Hepatocyte (in vitro differentiated cells): ENCODE measurements at regions not wholly inside any gene's neighbourhood (a gene's known extent, or its start where the extent isn't known, plus 50 kb on each side); places are given as distances from the start of the nearest gene placed in this dataset.

ENCODE experiments used
- DNase-seq: peaks from one replicate; pipeline ENCODE4 v3.0.0-alpha.2; 2016; ENCODE audit warnings: low spot score
- H2AFZ ChIP-seq: fragments of 200-600 bp; sonication (generic); 2 replicates; pipeline ENCODE4 v1.6.0; 2016; ENCODE audit warnings: antibody characterized with exemption, mild to moderate bottlenecking
- H3K27ac ChIP-seq: fragments of 200-600 bp; sonication (generic); 2 replicates; pipeline ENCODE4 v1.5.1; 2016; ENCODE audit warnings: mild to moderate bottlenecking
- H3K27me3 ChIP-seq: fragments of 200-600 bp; sonication (generic); 2 replicates; pipeline ENCODE4 v1.6.1; 2016
- H3K36me3 ChIP-seq: fragments of 200-600 bp; sonication (generic); replicated peaks from 2 replicates; pipeline ENCODE4 v1.5.1; 2016; ENCODE audit warnings: low read depth; ENCODE audit not compliant: insufficient read depth
- H3K4me1 ChIP-seq: fragments of 200-600 bp; sonication (generic); 2 replicates; pipeline ENCODE4 v1.5.1; 2016; ENCODE audit warnings: mild to moderate bottlenecking, moderate library complexity; ENCODE audit not compliant: insufficient read depth
- H3K4me2 ChIP-seq: fragments of 200-600 bp; sonication (generic); 2 replicates; pipeline ENCODE4 v1.6.0; 2016
- H3K4me3 ChIP-seq: fragments of 200-600 bp; sonication (generic); 2 replicates; pipeline ENCODE4 v1.5.1; 2016; ENCODE audit warnings: mild to moderate bottlenecking
- H3K79me2 ChIP-seq: fragments of 200-600 bp; sonication (generic); 2 replicates; pipeline ENCODE4 v1.6.0; 2017; ENCODE audit warnings: mild to moderate bottlenecking
- H3K9me2 ChIP-seq: fragments of 200-600 bp; sonication (generic); replicated peaks from 2 replicates; pipeline ENCODE4 v1.6.0; 2017; ENCODE audit warnings: mild to moderate bottlenecking; ENCODE audit not compliant: insufficient read depth
- H3K9me3 ChIP-seq: fragments of 200-600 bp; sonication (generic); 2 replicates; pipeline ENCODE4 v1.5.1; 2016; ENCODE audit warnings: low read depth, mild to moderate bottlenecking
- H4K20me1 ChIP-seq: fragments of 200-600 bp; sonication (generic); 2 replicates; pipeline ENCODE4 v1.6.0; 2016; ENCODE audit warnings: mild to moderate bottlenecking; ENCODE audit not compliant: insufficient read depth, poor library complexity, severe bottlenecking
- CTCF ChIP-seq: fragments of 200-600 bp; sonication (generic); IDR thresholded peaks from 2 replicates; pipeline ENCODE4 v1.5.1; 2016; ENCODE audit warnings: antibody characterized with exemption, mild to moderate bottlenecking; ENCODE audit not compliant: poor library complexity
- EZH2 ChIP-seq: fragments of 200-600 bp; sonication (generic); IDR thresholded peaks from 2 replicates; pipeline ENCODE4 v1.6.1; 2016; ENCODE audit warnings: antibody characterized with exemption, mild to moderate bottlenecking, borderline replicate concordance
- EZH2phosphoT487 ChIP-seq: fragments of 200-600 bp; sonication (generic); IDR thresholded peaks from one replicate; pipeline ENCODE4 v1.6.1; 2018; ENCODE audit warnings: antibody characterized with exemption, mild to moderate bottlenecking, low read depth, moderate library complexity; ENCODE audit not compliant: unreplicated experiment, severe bottlenecking
- WGBS: methylation state at CpG from one replicate; pipeline ENCODE4 v1.1.6; 2016; ENCODE audit warnings: low lambda C conversion rate; ENCODE audit errors: missing lambda C conversion rate; 5-methylcytosine and 5-hydroxymethylcytosine counted together

- no peak overlapping the region for H3K4me2 ChIP-seq
- 89% methylated on average over 3 of the region's 3 CpGs for WGBS
- H3K79me2 ChIP-seq: no peaks in the 10 kb centered on the region
- H3K36me3 ChIP-seq: no peaks in the 10 kb centered on the region
- no peak overlapping the region for H3K4me3 ChIP-seq
- H3K9me3 ChIP-seq: no peaks in the 10 kb centered on the region
- no peaks in the 10 kb centered on the region for H3K4me1 ChIP-seq
- TF ChIP-seq CTCF: no peak
- TF ChIP-seq EZH2: no peak
- TF ChIP-seq EZH2phosphoT487: no peak
- no peak overlapping the region for H2AFZ ChIP-seq
- H4K20me1 ChIP-seq: no peaks in the 10 kb centered on the region
- no peak overlapping the region for H3K27ac ChIP-seq
- H3K9me2 ChIP-seq: no peaks in the 10 kb centered on the region
- no peaks in the 10 kb centered on the region for H3K27me3 ChIP-seq
- DNase-seq: no peak
These were observed 234.3 kb downstream of the MYCN start for GRCh38 chr2:16174693-16175045.

GRCh38 chr2:16173893-16174692 is 233.7 kb downstream of the MYCN start:
- no peaks in the 10 kb centered on the region for H3K4me1 ChIP-seq
- no peaks in the 10 kb centered on the region for H3K79me2 ChIP-seq
- no peaks in the 10 kb centered on the region for H4K20me1 ChIP-seq
- H3K4me3 ChIP-seq: no peak overlapping the region
- DNase-seq: no peak
- no peaks in the 10 kb centered on the region for H3K9me2 ChIP-seq
- no peak overlapping the region for H3K4me2 ChIP-seq
- no peak for TF ChIP-seq EZH2
- no peak for TF ChIP-seq CTCF
- TF ChIP-seq EZH2phosphoT487: no peak
- WGBS: 88% methylated on average over 3 of the region's 3 CpGs
- no peaks in the 10 kb centered on the region for H3K36me3 ChIP-seq
- no peaks in the 10 kb centered on the region for H3K27me3 ChIP-seq
- no peak overlapping the region for H2AFZ ChIP-seq
- H3K9me3 ChIP-seq: no peaks in the 10 kb centered on the region
- no peak overlapping the region for H3K27ac ChIP-seq

- H3K4me1 ChIP-seq: no peaks in the 10 kb centered on the region
- TF ChIP-seq CTCF (no peak), EZH2phosphoT487 (no peak), EZH2 (no peak)
- H2AFZ ChIP-seq: no peak overlapping the region
- no peaks in the 10 kb centered on the region for H3K9me2 ChIP-seq
- H3K79me2 ChIP-seq: no peaks in the 10 kb centered on the region
- no peaks in the 10 kb centered on the region for H3K27me3 ChIP-seq
- H3K36me3 ChIP-seq: no peaks in the 10 kb centered on the region
- H3K9me3 ChIP-seq: no peaks in the 10 kb centered on the region
- H3K27ac ChIP-seq: no peak overlapping the region
- WGBS: 99% methylated on average over 8 of the region's 8 CpGs
- H4K20me1 ChIP-seq: no peaks in the 10 kb centered on the region
- DNase-seq: no peak
- H3K4me3 ChIP-seq: no peak overlapping the region
- no peak overlapping the region for H3K4me2 ChIP-seq
These were observed 232.2 kb downstream of the MYCN start for GRCh38 chr2:16172324-16173175.
